C1 segment of cervical spinal cord (tissue), 14 donors: ENCODE measurements at regions not wholly inside any gene's neighbourhood (a gene's known extent, or its start where the extent isn't known, plus 50 kb on each side); places are given as distances from the start of the nearest gene placed in this dataset.
A peak's percentile ranks its signal among the peaks of the same experiment; 100 is the strongest.
"Not testable (repeated sequence)": the region's sequence is repeated elsewhere in the genome, so short reads cannot be mapped to it uniquely, and the experiment has no call there.

Experiments
- DNase-seq, 14 donors: peaks; one replicate each; lab custom pipeline; 2025; lab: John Stamatoyannopoulos, UW

DNA sequence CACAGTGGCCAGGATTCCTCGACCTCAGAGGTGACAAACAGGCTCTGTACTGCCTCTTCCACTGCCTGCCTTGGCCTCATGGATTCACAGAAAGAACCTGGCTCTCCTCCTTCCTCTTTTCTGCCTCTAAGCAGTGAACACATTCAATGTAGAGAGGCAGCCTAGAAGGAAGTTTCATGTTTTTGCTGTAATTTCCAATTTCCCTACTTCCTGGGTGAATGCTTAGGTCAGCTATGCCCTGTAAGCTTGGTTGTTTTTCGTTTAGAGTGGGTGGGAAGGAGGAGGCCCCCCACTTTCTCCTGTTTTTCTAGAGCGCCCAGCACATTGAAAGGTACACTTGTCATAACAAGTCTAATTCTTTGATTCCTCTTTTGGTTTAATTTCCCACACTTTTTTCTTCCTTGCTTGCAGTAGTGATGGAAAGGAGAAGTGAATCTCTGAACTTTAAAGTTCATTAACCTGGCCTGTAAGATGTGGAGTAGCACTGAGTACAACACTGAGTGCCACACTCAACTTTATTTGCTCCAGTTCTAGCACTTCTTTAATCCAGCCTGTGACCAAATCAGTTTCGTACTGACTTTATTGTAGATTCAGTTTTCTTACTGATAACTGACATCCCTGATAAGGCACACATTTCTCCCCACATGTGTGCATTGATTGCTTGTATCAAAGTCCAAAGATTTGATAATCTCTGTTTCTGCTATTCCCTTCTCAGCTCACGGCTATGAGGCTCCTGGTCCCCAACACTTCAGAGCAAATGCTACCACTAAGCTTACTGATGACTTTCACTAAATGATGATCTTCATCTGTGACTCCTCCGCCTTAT lies 100.0 kb upstream of the MAN1A1 start:
- DNase-seq: no peak

- DNase-seq: no peak
These were observed 98.4 kb upstream of the MAN1A1 start for GRCh38 chr6:119447921-119448320.

DNA sequence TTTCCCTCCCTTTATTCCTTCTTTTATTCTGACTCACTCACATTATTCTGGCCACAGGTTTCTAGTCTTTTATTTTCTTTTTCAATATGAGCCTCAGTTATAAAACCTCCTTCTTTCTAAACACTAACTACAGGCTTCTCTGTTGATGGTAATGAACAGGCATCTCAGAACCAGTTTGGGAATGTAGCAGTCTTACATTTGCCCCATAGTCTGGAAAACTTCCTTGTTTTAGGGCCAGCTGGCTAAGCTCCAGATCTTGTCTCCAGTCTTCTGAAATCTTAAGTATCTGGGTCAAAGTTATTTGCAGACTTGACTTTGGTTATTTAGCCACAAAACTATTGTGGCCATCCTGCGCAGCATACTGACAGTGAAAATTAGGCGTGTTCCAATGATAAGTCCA lies 97.0 kb upstream of the MAN1A1 start:
- DNase-seq: no peak

- peak in 1 of 14 donors; percentile 18 for DNase-seq
These were observed 96.6 kb upstream of the MAN1A1 start for GRCh38 chr6:119446115-119446554.

GRCh38 chr6:119445666-119446065 lies 96.1 kb upstream of the MAN1A1 start:
- no peak for DNase-seq

- DNase-seq: no peak
These were observed 95.3 kb upstream of the MAN1A1 start for GRCh38 chr6:119444642-119445557.

DNA sequence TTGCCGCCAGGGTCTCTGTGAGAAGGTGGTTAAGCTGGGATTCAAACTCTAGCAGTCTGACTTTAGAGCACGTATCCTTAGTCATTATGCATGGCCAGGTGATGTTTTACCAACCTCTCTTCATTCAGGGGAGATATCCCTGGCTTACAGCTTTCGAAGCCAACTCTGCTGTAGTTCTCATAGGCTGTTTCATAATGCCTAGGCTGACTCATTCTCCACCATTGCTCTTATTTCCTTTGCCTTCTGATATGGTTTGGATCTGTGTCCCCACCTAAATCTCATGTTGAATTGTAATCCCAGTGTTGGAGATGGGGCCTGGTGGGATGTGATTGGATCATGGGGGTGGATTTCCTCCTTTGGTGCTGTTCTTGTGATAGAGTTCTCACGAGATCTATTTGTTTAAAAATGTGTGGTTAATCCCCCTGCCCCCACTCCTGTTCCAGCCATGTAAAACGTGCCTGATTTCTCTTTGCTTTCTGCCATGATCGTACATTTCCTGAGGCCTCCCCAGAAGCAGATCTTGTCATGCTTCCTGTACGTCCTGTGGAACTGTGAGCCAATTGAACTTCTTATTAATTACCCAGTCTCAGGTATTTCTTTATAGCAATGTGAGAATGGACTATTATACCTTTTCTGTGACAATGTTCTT lies 94.6 kb upstream of the MAN1A1 start:
- DNase-seq: no peak

GRCh38 chr6:119442776-119443184 lies 93.2 kb upstream of the MAN1A1 start:
- no peak for DNase-seq

GRCh38 chr6:119440953-119441352 lies 91.4 kb upstream of the MAN1A1 start:
- DNase-seq: no peak

GRCh38 chr6:119436583-119436982 lies 87.0 kb upstream of the MAN1A1 start:
- no peak for DNase-seq

- no peak for DNase-seq
These were observed 82.2 kb upstream of the MAN1A1 start for GRCh38 chr6:119431799-119432198.

DNA sequence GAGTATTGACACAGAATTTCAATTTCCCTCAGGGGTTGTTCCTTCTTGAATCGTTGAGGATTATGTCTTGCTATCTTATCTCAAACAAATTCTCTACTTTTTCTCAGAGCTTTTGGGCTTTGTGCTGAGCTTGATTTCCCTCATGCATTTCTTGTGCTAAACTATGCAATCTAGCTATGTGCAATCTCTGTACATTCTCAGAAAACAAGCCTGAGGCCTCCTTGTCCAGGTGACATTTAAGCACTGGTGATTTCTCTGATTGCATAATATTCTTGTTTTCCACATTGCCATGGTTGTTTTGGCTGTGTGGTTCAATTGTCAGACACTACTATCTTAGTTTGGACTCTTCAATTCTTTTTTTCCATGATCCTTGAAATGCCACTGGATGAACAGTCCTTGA lies 81.2 kb upstream of the MAN1A1 start:
- no peak for DNase-seq

GRCh38 chr6:119428633-119429032 lies 79.1 kb upstream of the MAN1A1 start:
- DNase-seq: no peak

- DNase-seq: no peak
These were observed 77.1 kb upstream of the MAN1A1 start for GRCh38 chr6:119426619-119427018.

DNA sequence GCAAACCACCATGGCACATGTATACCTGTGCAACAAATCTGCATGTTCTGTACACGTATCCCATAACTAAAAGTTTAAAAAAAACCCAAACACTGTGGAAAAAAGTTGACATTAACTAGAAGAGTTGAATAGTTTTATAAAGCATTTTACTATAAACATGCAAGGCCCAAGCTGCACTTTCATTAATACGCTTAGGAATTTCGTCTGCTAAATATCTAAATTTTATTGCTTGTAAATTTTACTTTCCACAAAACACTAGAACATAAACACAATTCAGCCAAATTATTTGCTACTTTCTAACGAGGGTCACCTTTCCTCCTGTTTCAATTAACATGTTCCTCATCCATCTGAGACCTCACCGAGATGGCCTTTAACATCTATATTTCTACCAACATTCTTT lies 74.4 kb upstream of the MAN1A1 start:
- DNase-seq: no peak

DNA sequence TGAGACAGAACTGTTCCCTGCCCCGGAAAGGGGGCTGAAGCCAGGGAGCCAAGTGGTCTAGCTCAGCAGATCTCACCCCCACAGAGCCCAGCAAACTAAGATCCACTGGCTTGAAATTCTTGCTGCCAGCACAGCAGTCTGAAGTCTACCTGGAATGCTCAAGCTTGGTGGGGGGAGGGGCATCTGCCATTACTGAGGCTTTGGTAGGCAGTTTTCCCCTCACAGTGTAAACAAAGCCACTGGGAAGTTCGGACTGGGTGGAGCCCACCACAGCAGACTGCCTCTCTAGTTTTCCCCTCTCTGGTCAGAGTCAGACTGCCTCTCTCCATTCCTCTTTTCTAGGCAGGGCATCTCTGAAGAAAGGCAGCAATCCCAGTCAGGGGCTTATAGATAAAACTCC lies 68.5 kb upstream of the MAN1A1 start:
- not testable (repeated sequence) for DNase-seq

GRCh38 chr6:119407156-119407555 lies 57.6 kb upstream of the MAN1A1 start:
- DNase-seq: no peak

DNA sequence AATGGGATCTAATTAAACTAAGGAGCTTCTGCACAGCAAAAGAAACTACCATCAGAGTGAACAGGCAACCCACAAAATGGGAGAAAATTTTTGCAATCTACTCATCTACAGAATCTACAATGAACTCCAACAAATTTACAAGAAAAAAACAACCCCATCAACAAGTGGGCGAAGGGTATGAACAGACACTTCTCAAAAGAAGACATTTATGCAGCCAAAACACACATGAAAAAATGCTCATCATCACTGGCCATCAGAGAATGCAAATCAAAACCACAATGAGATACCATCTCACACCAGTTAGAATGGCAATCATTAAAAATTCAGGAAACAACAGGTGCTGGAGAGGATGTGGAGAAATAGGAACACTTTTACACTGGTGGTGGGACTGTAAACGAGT lies 55.6 kb upstream of the MAN1A1 start:
- DNase-seq: not testable (repeated sequence)
